BLaER1 (cell line): ENCODE measurements at regions not wholly inside any gene's neighbourhood (a gene's known extent, or its start where the extent isn't known, plus 50 kb on each side); places are given as distances from the start of the nearest gene placed in this dataset.

Experiments used
- H3K27ac ChIP-seq: shearing (Covaris generic); formaldehyde crosslinking; 2 replicates; pipeline ENCODE4 v1.8.1; 2022
- H3K27me3 ChIP-seq: shearing (Covaris generic); formaldehyde crosslinking; 2 replicates; pipeline ENCODE4 v1.8.1; 2022
- H3K36me3 ChIP-seq: shearing (Covaris generic); formaldehyde crosslinking; 2 replicates; pipeline ENCODE4 v1.8.1; 2022
- H3K4me1 ChIP-seq: shearing (Covaris generic); formaldehyde crosslinking; 2 replicates; pipeline ENCODE4 v1.8.1; 2022
- H3K4me2 ChIP-seq: shearing (Covaris generic); formaldehyde crosslinking; 2 replicates; pipeline ENCODE4 v1.8.1; 2022
- H3K4me3 ChIP-seq: shearing (Covaris generic); formaldehyde crosslinking; 2 replicates; pipeline ENCODE4 v1.8.1; 2022
- H3K9ac ChIP-seq: shearing (Covaris generic); formaldehyde crosslinking; 2 replicates; pipeline ENCODE4 v1.8.1; 2022
- H3K9me3 ChIP-seq: shearing (Covaris generic); formaldehyde crosslinking; 2 replicates; pipeline ENCODE4 v1.8.1; 2022
- H4K20me1 ChIP-seq: shearing (Covaris generic); formaldehyde crosslinking; 2 replicates; pipeline ENCODE4 v1.8.1; 2022
- Cebpa-rat ChIP-seq: shearing (Covaris generic); IDR thresholded peaks from 2 replicates; pipeline ENCODE4 v1.8.1; 2022

- Histone ChIP-seq H3K9me3 (no peaks in the 10 kb centered on the region), H3K4me2 (no peak overlapping the region), H3K4me1 (no peaks in the 10 kb centered on the region), H3K27me3 (no peaks in the 10 kb centered on the region), H3K4me3 (no peak overlapping the region), H4K20me1 (no peaks in the 10 kb centered on the region), H3K9ac (no peak overlapping the region), H3K27ac (no peak overlapping the region), H3K36me3 (no peaks in the 10 kb centered on the region)
- TF ChIP-seq Cebpa-rat, result no peak
Measured at GRCh38 chr20:55469074-55469473, 536.2 kb downstream of the CBLN4 start.

- Histone ChIP-seq H3K27ac (no peak overlapping the region), H3K4me1 (no peaks in the 10 kb centered on the region), H4K20me1 (no peaks in the 10 kb centered on the region), H3K36me3 (no peaks in the 10 kb centered on the region), H3K9me3 (no peaks in the 10 kb centered on the region), H3K9ac (no peak overlapping the region), H3K4me3 (no peak overlapping the region), H3K27me3 (no peaks in the 10 kb centered on the region), H3K4me2 (no peak overlapping the region)
- no peak for TF ChIP-seq Cebpa-rat
Measured at GRCh38 chr20:55461519-55461918, 543.8 kb downstream of the CBLN4 start.

- H3K4me2 ChIP-seq, result no peak overlapping the region
- H3K4me1 ChIP-seq, result no peaks in the 10 kb centered on the region
- H3K27ac ChIP-seq, result no peak overlapping the region
- no peaks in the 10 kb centered on the region for H3K27me3 ChIP-seq
- TF ChIP-seq Cebpa-rat, result no peak
- no peaks in the 10 kb centered on the region for H3K36me3 ChIP-seq
- H4K20me1 ChIP-seq, result no peaks in the 10 kb centered on the region
- no peak overlapping the region for H3K4me3 ChIP-seq
- H3K9me3 ChIP-seq, result no peaks in the 10 kb centered on the region
- no peak overlapping the region for H3K9ac ChIP-seq
Measured at GRCh38 chr20:55456316-55456940, 548.9 kb downstream of the CBLN4 start.

DNA sequence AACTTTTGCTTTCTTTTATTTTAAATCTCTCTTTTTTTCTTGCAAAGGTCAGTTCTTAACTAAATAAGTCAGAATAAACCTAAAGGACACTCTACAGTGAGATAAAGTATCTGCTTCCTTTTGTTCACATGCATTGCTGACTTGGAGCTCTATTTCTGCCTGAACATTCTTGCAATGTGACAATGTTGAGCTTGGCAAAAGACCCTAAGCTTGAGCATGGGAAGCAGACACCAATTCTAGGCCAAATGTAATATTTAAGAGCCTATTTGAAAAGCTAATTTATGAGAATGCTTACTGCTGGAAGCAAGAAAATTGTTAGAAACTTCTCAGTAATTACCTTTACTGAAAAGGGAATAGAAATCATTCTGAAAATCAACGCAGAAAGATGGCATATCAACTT is 556.2 kb downstream of the CBLN4 start:
- Histone ChIP-seq H3K36me3 (no peaks in the 10 kb centered on the region), H3K4me1 (no peaks in the 10 kb centered on the region), H3K27ac (no peak overlapping the region), H3K4me3 (no peak overlapping the region), H3K9ac (no peak overlapping the region), H3K4me2 (no peak overlapping the region), H3K27me3 (no peaks in the 10 kb centered on the region), H4K20me1 (no peaks in the 10 kb centered on the region), H3K9me3 (no peaks in the 10 kb centered on the region)
- TF ChIP-seq Cebpa-rat, result no peak

- H3K4me3 ChIP-seq, result no peak overlapping the region
- H3K27ac ChIP-seq, result no peak overlapping the region
- H3K36me3 ChIP-seq, result no peaks in the 10 kb centered on the region
- H3K9me3 ChIP-seq, result no peaks in the 10 kb centered on the region
- no peaks in the 10 kb centered on the region for H3K27me3 ChIP-seq
- no peaks in the 10 kb centered on the region for H4K20me1 ChIP-seq
- no peak for TF ChIP-seq Cebpa-rat
- no peak overlapping the region for H3K4me2 ChIP-seq
- H3K9ac ChIP-seq, result no peak overlapping the region
- H3K4me1 ChIP-seq, result no peaks in the 10 kb centered on the region
Measured at GRCh38 chr20:55446301-55446700, 559.0 kb downstream of the CBLN4 start.

DNA sequence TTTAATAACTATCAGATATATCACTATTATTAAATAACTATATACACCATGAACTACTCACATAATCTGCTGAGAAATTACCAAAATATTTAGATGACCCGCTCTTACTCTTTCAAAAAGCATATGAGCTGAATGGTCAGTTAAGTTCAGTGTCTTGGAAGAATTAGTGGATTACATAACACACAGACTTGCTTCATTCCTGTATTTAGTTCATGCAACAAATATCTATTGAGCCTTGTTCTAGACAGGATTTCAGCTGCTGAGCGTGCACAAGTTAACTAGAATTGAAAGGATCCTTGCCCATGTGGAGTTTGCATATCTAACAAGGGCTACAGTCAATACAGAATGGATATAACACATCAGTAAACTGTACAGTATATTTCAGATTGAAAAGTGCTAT is 566.2 kb downstream of the CBLN4 start:
- H3K27me3 ChIP-seq, result no peaks in the 10 kb centered on the region
- H3K9ac ChIP-seq, result no peak overlapping the region
- no peak for TF ChIP-seq Cebpa-rat
- no peaks in the 10 kb centered on the region for H4K20me1 ChIP-seq
- no peak overlapping the region for H3K27ac ChIP-seq
- no peaks in the 10 kb centered on the region for H3K9me3 ChIP-seq
- no peaks in the 10 kb centered on the region for H3K4me1 ChIP-seq
- no peaks in the 10 kb centered on the region for H3K36me3 ChIP-seq
- no peak overlapping the region for H3K4me3 ChIP-seq
- H3K4me2 ChIP-seq, result no peak overlapping the region

DNA sequence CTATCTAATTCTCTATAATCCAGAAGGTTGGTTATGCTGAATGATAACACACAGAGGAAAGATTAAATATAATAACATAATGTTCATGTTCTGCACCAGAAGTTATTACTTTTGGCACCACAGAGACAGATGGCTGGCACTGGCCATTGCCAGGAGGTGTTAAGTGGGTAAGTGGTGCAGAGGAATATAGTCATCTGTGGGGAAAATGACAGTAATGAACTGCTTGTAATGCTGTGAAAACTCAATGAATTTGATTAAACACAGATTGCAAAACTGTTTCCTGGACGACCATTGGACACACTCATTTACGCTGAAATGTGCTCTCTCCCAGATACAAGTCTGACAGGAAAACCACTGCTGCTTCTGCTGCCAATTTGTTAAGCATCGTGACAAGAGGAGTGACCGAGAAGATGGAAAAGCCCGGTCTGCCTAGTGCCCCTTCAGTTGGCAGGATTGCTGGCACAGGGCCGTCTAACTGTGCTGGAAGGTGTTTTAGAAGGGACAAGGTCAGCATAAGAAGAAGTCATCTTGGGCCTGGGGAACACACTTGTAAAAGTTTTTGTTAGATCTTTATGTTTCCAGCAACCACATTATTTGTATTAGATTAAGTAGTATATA is 567.4 kb downstream of the CBLN4 start:
- H3K9me3 ChIP-seq, result no peaks in the 10 kb centered on the region
- no peaks in the 10 kb centered on the region for H4K20me1 ChIP-seq
- no peak overlapping the region for H3K9ac ChIP-seq
- H3K27me3 ChIP-seq, result no peaks in the 10 kb centered on the region
- H3K4me1 ChIP-seq, result no peaks in the 10 kb centered on the region
- no peaks in the 10 kb centered on the region for H3K36me3 ChIP-seq
- H3K4me3 ChIP-seq, result no peak overlapping the region
- TF ChIP-seq Cebpa-rat, result no peak
- H3K4me2 ChIP-seq, result no peak overlapping the region
- H3K27ac ChIP-seq, result no peak overlapping the region

- Histone ChIP-seq H3K9ac (no peak overlapping the region), H3K4me2 (no peak overlapping the region), H3K27ac (no peak overlapping the region), H3K27me3 (no peaks in the 10 kb centered on the region), H3K4me3 (no peak overlapping the region), H3K36me3 (no peaks in the 10 kb centered on the region), H3K9me3 (no peaks in the 10 kb centered on the region), H4K20me1 (no peaks in the 10 kb centered on the region), H3K4me1 (no peaks in the 10 kb centered on the region)
- TF ChIP-seq Cebpa-rat, result no peak
Measured at GRCh38 chr20:55424968-55425367, 580.4 kb downstream of the CBLN4 start.

DNA sequence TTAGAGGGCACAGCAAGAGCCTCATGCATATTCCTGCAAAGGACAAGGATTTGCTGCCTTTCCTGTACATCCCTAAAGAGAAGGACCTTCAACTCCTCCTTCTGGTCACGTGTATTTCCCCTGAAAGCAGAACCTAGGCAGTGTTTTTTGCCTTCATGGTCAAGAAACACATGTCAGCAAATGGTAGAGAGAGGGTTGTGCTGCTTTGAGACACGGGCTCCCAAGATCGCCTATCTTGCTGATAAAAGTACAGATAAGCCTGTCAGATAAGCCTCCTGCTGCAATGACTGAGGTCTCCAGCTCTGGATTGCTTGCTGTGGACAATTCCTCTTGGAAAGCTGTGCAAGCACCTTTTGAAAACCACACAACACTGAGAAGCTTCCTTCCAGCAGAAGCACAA is 580.8 kb downstream of the CBLN4 start:
- Histone ChIP-seq H3K36me3 (no peaks in the 10 kb centered on the region), H3K4me3 (no peak overlapping the region), H3K4me2 (no peak overlapping the region), H3K27me3 (no peaks in the 10 kb centered on the region), H4K20me1 (no peaks in the 10 kb centered on the region), H3K9me3 (no peaks in the 10 kb centered on the region), H3K9ac (no peak overlapping the region), H3K4me1 (no peaks in the 10 kb centered on the region), H3K27ac (no peak overlapping the region)
- TF ChIP-seq Cebpa-rat, result no peak

GRCh38 chr20:55417836-55418235 is 587.5 kb downstream of the CBLN4 start:
- H3K4me2 ChIP-seq, result no peak overlapping the region
- no peaks in the 10 kb centered on the region for H3K9me3 ChIP-seq
- H3K4me1 ChIP-seq, result no peaks in the 10 kb centered on the region
- no peaks in the 10 kb centered on the region for H3K27me3 ChIP-seq
- no peaks in the 10 kb centered on the region for H3K36me3 ChIP-seq
- TF ChIP-seq Cebpa-rat, result no peak
- no peaks in the 10 kb centered on the region for H4K20me1 ChIP-seq
- no peak overlapping the region for H3K9ac ChIP-seq
- H3K4me3 ChIP-seq, result no peak overlapping the region
- H3K27ac ChIP-seq, result no peak overlapping the region
